OCI-LY7 (cell line): ENCODE measurements at regions not wholly inside any gene's neighbourhood (a gene's known extent, or its start where the extent isn't known, plus 50 kb on each side); places are given as distances from the start of the nearest gene placed in this dataset.

Experiments
- BruUV-seq: library from RNA; stranded (reverse); fragments of 400-500 nt; replicated peaks from 2 replicates; lab custom pipeline; 2021; lab: Mats Ljungman, UMichigan
- CTCF ChIA-PET: fragments of 300-600 bp; sonication (Branson Sonifier 250); formaldehyde crosslinking; loops from one replicate; lab custom pipeline; 2022; ENCODE audit warnings: antibody characterized with exemption; ENCODE audit not compliant: unreplicated experiment; lab: Charles Lee
- POLR2A ChIA-PET: fragments of 300-600 bp; sonication (Branson Sonifier 250); formaldehyde crosslinking; loops from one replicate; lab custom pipeline; 2022; ENCODE audit warnings: antibody characterized with exemption; lab: Charles Lee
- DNase-seq: peaks from one replicate; pipeline ENCODE4 v3.0.0-alpha.2; 2015; ENCODE audit warnings: low spot score
- H2AFZ ChIP-seq: fragments of 200-600 bp; sonication (generic), shearing (Covaris generic); 2 replicates; pipeline ENCODE4 v1.6.1; 2014; ENCODE audit warnings: mild to moderate bottlenecking, antibody characterized with exemption, low read length, moderate library complexity
- H3K27ac ChIP-seq: fragments of 200-600 bp; sonication (generic); 2 replicates; pipeline ENCODE4 v1.5.1; 2014; ENCODE audit warnings: mixed run types, low read depth, mild to moderate bottlenecking, moderate library complexity, low read length, inconsistent platforms; ENCODE audit not compliant: poor library complexity, severe bottlenecking
- H3K36me3 ChIP-seq: fragments of 200-600 bp; sonication (generic); 2 replicates; pipeline ENCODE4 v1.6.1; 2014; ENCODE audit warnings: mild to moderate bottlenecking, antibody characterized with exemption, low read length, moderate library complexity, mixed read lengths; ENCODE audit not compliant: insufficient read depth
- H3K4me1 ChIP-seq: fragments of 200-600 bp; sonication (generic); 2 replicates; pipeline ENCODE4 v1.5.1; 2014; ENCODE audit warnings: mild to moderate bottlenecking, low read length; ENCODE audit not compliant: insufficient read depth, poor library complexity, severe bottlenecking
- H3K4me2 ChIP-seq: fragments of 200-600 bp; sonication (generic); 2 replicates; pipeline ENCODE4 v1.6.1; 2014; ENCODE audit warnings: mild to moderate bottlenecking, low read length
- H3K4me3 ChIP-seq: fragments of 200-600 bp; sonication (generic); 2 replicates; pipeline ENCODE4 v1.5.1; 2014; ENCODE audit warnings: mild to moderate bottlenecking, low read depth, low read length; ENCODE audit not compliant: poor library complexity, severe bottlenecking
- H3K79me2 ChIP-seq: fragments of 200-600 bp; sonication (generic); 2 replicates; pipeline ENCODE4 v1.6.1; 2016; ENCODE audit warnings: low read depth, mild to moderate bottlenecking, low read length, moderate library complexity, mixed read lengths; ENCODE audit not compliant: insufficient read depth
- H3K9me2 ChIP-seq: fragments of 200-600 bp; sonication (generic); 2 replicates; pipeline ENCODE4 v1.6.1; 2016; ENCODE audit warnings: mild to moderate bottlenecking, low read length, mixed read lengths; ENCODE audit not compliant: insufficient read depth
- H3K9me3 ChIP-seq: fragments of 200-600 bp; sonication (generic); 2 replicates; pipeline ENCODE4 v1.6.1; 2014; ENCODE audit warnings: mild to moderate bottlenecking, mixed run types, low read length, mixed read lengths
- H4K20me1 ChIP-seq: fragments of 200-600 bp; sonication (generic); 2 replicates; pipeline ENCODE4 v1.6.1; 2014; ENCODE audit warnings: mild to moderate bottlenecking, antibody characterized with exemption, low read length, moderate library complexity, mixed read lengths; ENCODE audit not compliant: insufficient read depth
- EZH2phosphoT487 ChIP-seq: fragments of 200-600 bp; sonication (generic); IDR thresholded peaks from 2 replicates; pipeline ENCODE4 v1.6.1; 2018; ENCODE audit warnings: low read depth, borderline replicate concordance, mild to moderate bottlenecking, mixed run types, antibody characterized with exemption, low read length, moderate library complexity, mixed read lengths
- intact Hi-C: fragments of 100-400 bp; cut with micrococcal nuclease; formaldehyde crosslinking; loops from one replicate; pipeline ENCODE4 v1.10.0; 2022; ENCODE audit not compliant: unreplicated experiment
- TF ChIP-seq, protein P1 (sequence below): fragments of 200-600 bp; sonication (generic); conservative IDR thresholded peaks from 2 replicates; pipeline ENCODE4 v1.5.1; 2014; ENCODE audit warnings: mild to moderate bottlenecking, antibody characterized with exemption, low read length, moderate library complexity, mixed read lengths

DNA sequence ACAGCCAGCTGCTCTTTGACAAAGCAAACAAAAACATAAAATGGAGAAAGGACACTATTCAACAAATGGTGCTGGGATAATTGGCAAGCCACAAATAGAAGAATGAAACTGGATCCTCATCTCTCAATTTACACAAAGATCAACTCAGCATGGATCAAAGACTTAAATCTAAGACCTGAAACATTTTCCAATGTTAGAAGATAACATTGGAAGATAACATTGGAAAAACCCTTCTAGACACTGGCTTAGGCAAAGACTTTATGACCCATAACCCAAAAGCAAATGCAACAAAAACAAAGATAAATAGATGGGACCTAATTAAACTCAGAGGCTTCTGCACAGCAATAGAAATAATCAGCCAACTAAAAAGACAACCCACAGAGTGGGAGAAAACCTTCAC lies 425.7 kb upstream of the SEMA3D start:
- Histone ChIP-seq H3K4me3 (no peak overlapping the region), H4K20me1 (no peaks in the 10 kb centered on the region), H3K27ac (no peak overlapping the region), H3K79me2 (no peaks in the 10 kb centered on the region), H3K9me2 (0 out of 2 replicates have a peak, but pooled peaks cover 3% of the 10 kb centered on the region), H3K4me1 (no peaks in the 10 kb centered on the region), H3K9me3 (no peaks in the 10 kb centered on the region), H3K4me2 (no peak overlapping the region), H3K36me3 (no peaks in the 10 kb centered on the region), H2AFZ (no peak overlapping the region)
- intact Hi-C loops: no loop called here
- DNase-seq: no peak
- CTCF ChIA-PET: no interaction called here
- POLR2A ChIA-PET: no interaction called here
- TF ChIP-seq EZH2phosphoT487: no peak
- TF ChIP-seq, protein P1, sequence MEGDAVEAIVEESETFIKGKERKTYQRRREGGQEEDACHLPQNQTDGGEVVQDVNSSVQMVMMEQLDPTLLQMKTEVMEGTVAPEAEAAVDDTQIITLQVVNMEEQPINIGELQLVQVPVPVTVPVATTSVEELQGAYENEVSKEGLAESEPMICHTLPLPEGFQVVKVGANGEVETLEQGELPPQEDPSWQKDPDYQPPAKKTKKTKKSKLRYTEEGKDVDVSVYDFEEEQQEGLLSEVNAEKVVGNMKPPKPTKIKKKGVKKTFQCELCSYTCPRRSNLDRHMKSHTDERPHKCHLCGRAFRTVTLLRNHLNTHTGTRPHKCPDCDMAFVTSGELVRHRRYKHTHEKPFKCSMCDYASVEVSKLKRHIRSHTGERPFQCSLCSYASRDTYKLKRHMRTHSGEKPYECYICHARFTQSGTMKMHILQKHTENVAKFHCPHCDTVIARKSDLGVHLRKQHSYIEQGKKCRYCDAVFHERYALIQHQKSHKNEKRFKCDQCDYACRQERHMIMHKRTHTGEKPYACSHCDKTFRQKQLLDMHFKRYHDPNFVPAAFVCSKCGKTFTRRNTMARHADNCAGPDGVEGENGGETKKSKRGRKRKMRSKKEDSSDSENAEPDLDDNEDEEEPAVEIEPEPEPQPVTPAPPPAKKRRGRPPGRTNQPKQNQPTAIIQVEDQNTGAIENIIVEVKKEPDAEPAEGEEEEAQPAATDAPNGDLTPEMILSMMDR: no peak
- BruUV-seq: no TSS peak

DNA sequence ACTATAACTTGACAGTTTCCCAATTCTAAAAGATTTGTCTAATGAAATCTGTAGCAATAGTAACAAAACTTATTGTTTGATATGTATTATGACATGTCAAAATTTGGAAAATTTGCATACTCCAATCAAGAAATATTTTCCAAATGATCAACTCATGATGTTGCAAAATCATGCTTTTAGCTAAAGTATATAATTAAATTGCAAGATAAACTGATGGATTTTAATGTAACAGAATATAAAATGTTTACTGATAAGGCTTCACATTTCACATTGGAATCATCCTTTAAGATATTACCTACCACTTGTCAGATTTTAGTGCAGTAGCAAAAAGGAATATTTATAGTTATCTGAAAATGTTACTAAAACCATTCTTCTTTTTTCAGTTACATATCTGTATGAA lies 421.9 kb upstream of the SEMA3D start:
- CTCF ChIA-PET: no interaction called here
- TF ChIP-seq, protein P1: no peak
- no peak for TF ChIP-seq EZH2phosphoT487
- intact Hi-C loops: no loop called here
- no peak overlapping the region for H3K4me3 ChIP-seq
- no peak overlapping the region for H3K27ac ChIP-seq
- no peak overlapping the region for H2AFZ ChIP-seq
- H3K9me2 ChIP-seq: 0 out of 2 replicates have a peak, but pooled peaks cover 3% of the 10 kb centered on the region
- POLR2A ChIA-PET: interaction anchor here (1.8 kb wide), 1 partner anchor 13 kb away, joined by 3 read pairs; no protein-coding TSS in a partner anchor
- H3K79me2 ChIP-seq: no peaks in the 10 kb centered on the region
- no peak overlapping the region for H3K4me2 ChIP-seq
- no TSS peak for BruUV-seq
- H3K36me3 ChIP-seq: no peaks in the 10 kb centered on the region
- no peak for DNase-seq
- no peaks in the 10 kb centered on the region for H3K9me3 ChIP-seq
- H4K20me1 ChIP-seq: no peaks in the 10 kb centered on the region
- H3K4me1 ChIP-seq: no peaks in the 10 kb centered on the region

DNA sequence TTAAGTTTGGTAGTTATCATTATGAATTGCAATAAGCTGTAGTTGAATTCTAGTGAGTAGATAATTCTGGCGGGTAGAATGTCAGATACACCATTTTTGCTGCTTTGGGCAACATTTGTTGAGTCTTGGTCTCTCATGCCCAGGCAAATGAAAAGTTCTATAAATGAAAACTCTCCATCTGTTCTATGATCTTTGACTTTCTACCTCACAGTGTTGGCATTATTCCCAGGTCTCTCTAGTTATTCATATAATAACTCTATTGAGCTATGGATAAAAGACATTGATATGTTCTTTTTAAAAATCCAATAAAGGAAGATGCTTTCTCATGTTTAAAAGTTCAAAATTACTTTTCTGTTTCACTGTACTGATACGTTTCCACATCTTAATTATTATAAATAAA lies 415.3 kb upstream of the SEMA3D start:
- Histone ChIP-seq H2AFZ (no peak overlapping the region), H3K4me1 (no peaks in the 10 kb centered on the region), H3K27ac (no peak overlapping the region), H3K9me3 (no peaks in the 10 kb centered on the region), H3K36me3 (no peaks in the 10 kb centered on the region), H3K4me2 (no peak overlapping the region), H4K20me1 (no peaks in the 10 kb centered on the region), H3K79me2 (no peaks in the 10 kb centered on the region), H3K9me2 (no peaks in the 10 kb centered on the region), H3K4me3 (no peak overlapping the region)
- ChIA-PET CTCF (no interaction called here), POLR2A (no interaction called here)
- TF ChIP-seq EZH2phosphoT487: no peak
- TF ChIP-seq, protein P1: no peak
- intact Hi-C loops: no loop called here
- no peak for DNase-seq
- BruUV-seq: no TSS peak
